Tibial nerve (tissue), 4 donors: ENCODE measurements at regions not wholly inside any gene's neighbourhood (a gene's known extent, or its start where the extent isn't known, plus 50 kb on each side); places are given as distances from the start of the nearest gene placed in this dataset.

ENCODE experiments used
- DNase-seq, 2 donors: peaks; one replicate each; pipeline ENCODE4 v3.0.0-alpha.2; 2019; ENCODE audit warnings: low spot score in 2 of 2
- H3K27ac ChIP-seq, 4 donors: fragments of 200-600 bp; sonication (generic) in 3 of 4; one replicate each; pipeline ENCODE4 v1.5.1; 2017 to 2019; ENCODE audit warnings: mild to moderate bottlenecking in 1 of 4
- H3K27me3 ChIP-seq, 2 donors: fragments of 200-600 bp; sonication (generic) in 1 of 2; one replicate each; pipeline versions ENCODE4 v1.5.1 to v1.6.0; 2017 to 2019
- H3K36me3 ChIP-seq, 3 donors: fragments of 200-600 bp; sonication (generic); one replicate each; pipeline ENCODE4 v1.5.1; 2018 to 2019
- H3K4me1 ChIP-seq, 4 donors: fragments of 200-600 bp; sonication (generic) in 3 of 4; one replicate each; pipeline ENCODE4 v1.5.1; 2017 to 2019
- H3K4me3 ChIP-seq, 4 donors: fragments of 200-600 bp; sonication (generic) in 3 of 4; one replicate each; pipeline ENCODE4 v1.5.1; 2017 to 2019; ENCODE audit warnings: mild to moderate bottlenecking in 1 of 4, moderate library complexity in 1 of 4
- H3K9me3 ChIP-seq, 4 donors: fragments of 200-600 bp; sonication (generic) in 3 of 4; one replicate each; pipeline ENCODE4 v1.5.1; 2017 to 2019
- CTCF ChIP-seq, 5 experiments: fragments of 200-600 bp in 3 of 5; fragments of 450-650 bp in 2 of 5; sonication (generic) in 3 of 5; IDR thresholded peaks; one replicate each; pipeline ENCODE4 v1.5.1; 2016 to 2019; ENCODE audit warnings: antibody characterized with exemption in 5 of 5, mild to moderate bottlenecking in 3 of 5, moderate library complexity in 2 of 5
- EP300 ChIP-seq, 2 donors: sonication (generic); formaldehyde crosslinking; IDR thresholded peaks; one replicate each; pipeline ENCODE4 v1.6.1; 2017; ENCODE audit warnings: antibody characterized with exemption in 2 of 2, mild to moderate bottlenecking in 1 of 2
- POLR2A ChIP-seq, 2 donors: fragments of 450-650 bp; IDR thresholded peaks; one replicate each; pipeline ENCODE4 v1.6.1; 2017; ENCODE audit warnings: antibody characterized with exemption in 2 of 2, mild to moderate bottlenecking in 2 of 2, moderate library complexity in 2 of 2
- WGBS, 2 donors: methylation state at CpG; one replicate each; pipeline ENCODE4 v1.1.5; 2018; 5-methylcytosine and 5-hydroxymethylcytosine counted together

- DNase-seq = no peak
- Histone ChIP-seq H3K27ac (no peak overlapping the region), H3K4me3 (no peak overlapping the region), H3K36me3 (no peaks in the 10 kb centered on the region), H3K27me3 (no peaks in the 10 kb centered on the region), H3K4me1 (no peaks in the 10 kb centered on the region), H3K9me3 (no peaks in the 10 kb centered on the region)
- 62 to 75% methylated on average over 2 of the region's 2 CpGs for WGBS, 2 donors
- TF ChIP-seq POLR2A (IDR thresholded peaks at IDR 0.05) = no peak
These were observed 518.4 kb downstream of the TAF11L14 start for GRCh38 chr5:18152671-18153070.

GRCh38 chr5:18158166-18158565 lies 523.9 kb downstream of the TAF11L14 start:
- H3K9me3 ChIP-seq = peaks cover 0 to 15% (median 0%) of the 10 kb centered on the region in 4 donors
- H3K27me3 ChIP-seq = no peaks in the 10 kb centered on the region
- no peak for DNase-seq
- no peaks in the 10 kb centered on the region for H3K4me1 ChIP-seq
- TF ChIP-seq POLR2A (IDR thresholded peaks at IDR 0.05) (no peak), CTCF (IDR thresholded peaks at IDR 0.05) (no peak)
- no peak overlapping the region for H3K4me3 ChIP-seq
- 85 to 93% methylated on average over 2 of the region's 2 CpGs for WGBS, 2 donors
- no peaks in the 10 kb centered on the region for H3K36me3 ChIP-seq
- no peak overlapping the region for H3K27ac ChIP-seq

- Histone ChIP-seq H3K4me1 (no peaks in the 10 kb centered on the region), H3K36me3 (no peaks in the 10 kb centered on the region), H3K9me3 (peaks cover 0 to 21% (median 0%) of the 10 kb centered on the region in 4 donors), H3K4me3 (no peak overlapping the region), H3K27ac (no peak overlapping the region), H3K27me3 (no peaks in the 10 kb centered on the region)
- DNase-seq = no peak
- TF ChIP-seq POLR2A (IDR thresholded peaks at IDR 0.05) (no peak), EP300 (IDR thresholded peaks at IDR 0.05) (no peak), CTCF (IDR thresholded peaks at IDR 0.05) (no peak)
- WGBS, 2 donors = 64 to 78% methylated on average over 1 of the region's 1 CpG
These were observed 525.1 kb downstream of the TAF11L14 start for GRCh38 chr5:18159331-18159730.

- Histone ChIP-seq H3K36me3 (no peaks in the 10 kb centered on the region), H3K4me3 (no peak overlapping the region), H3K4me1 (no peaks in the 10 kb centered on the region), H3K9me3 (peaks cover 0 to 5% (median 0%) of the 10 kb centered on the region in 4 donors), H3K27me3 (no peaks in the 10 kb centered on the region), H3K27ac (no peak overlapping the region)
- TF ChIP-seq EP300 (IDR thresholded peaks at IDR 0.05) = no peak
- WGBS, 2 donors = 72 to 76% methylated on average over 3 of the region's 3 CpGs
- no peak for DNase-seq
These were observed 537.4 kb downstream of the TAF11L14 start for GRCh38 chr5:18171684-18172083.

- no peaks in the 10 kb centered on the region for H3K36me3 ChIP-seq
- H3K9me3 ChIP-seq = peaks cover 0 to 9% (median 0%) of the 10 kb centered on the region in 4 donors
- H3K27me3 ChIP-seq = no peaks in the 10 kb centered on the region
- TF ChIP-seq POLR2A (IDR thresholded peaks at IDR 0.05) (no peak), CTCF (IDR thresholded peaks at IDR 0.05) (no peak), EP300 (IDR thresholded peaks at IDR 0.05) (no peak)
- WGBS, 2 donors = 78 to 81% methylated on average over 3 of the region's 3 CpGs
- no peak overlapping the region for H3K27ac ChIP-seq
- H3K4me3 ChIP-seq = no peak overlapping the region
- H3K4me1 ChIP-seq = no peaks in the 10 kb centered on the region
- DNase-seq = no peak
These were observed 545.3 kb downstream of the TAF11L14 start for GRCh38 chr5:18179579-18179978.

GRCh38 chr5:18181575-18181974 lies 547.3 kb downstream of the TAF11L14 start:
- TF ChIP-seq POLR2A (IDR thresholded peaks at IDR 0.05) (no peak), CTCF (IDR thresholded peaks at IDR 0.05) (no peak), EP300 (IDR thresholded peaks at IDR 0.05) (no peak)
- H3K9me3 ChIP-seq = peaks cover 0 to 9% (median 0%) of the 10 kb centered on the region in 4 donors
- H3K36me3 ChIP-seq = no peaks in the 10 kb centered on the region
- H3K4me1 ChIP-seq = no peaks in the 10 kb centered on the region
- H3K27me3 ChIP-seq = no peaks in the 10 kb centered on the region
- 32 to 33% methylated on average over 1 of the region's 1 CpG for WGBS, 2 donors
- DNase-seq = no peak
- H3K4me3 ChIP-seq = no peak overlapping the region
- no peak overlapping the region for H3K27ac ChIP-seq
